D721Med (cell line): ENCODE measurements at regions not wholly inside any gene's neighbourhood (a gene's known extent, or its start where the extent isn't known, plus 50 kb on each side); places are given as distances from the start of the nearest gene placed in this dataset.
"Not testable (repeated sequence)": the region's sequence is repeated elsewhere in the genome, so short reads cannot be mapped to it uniquely, and the experiment has no call there.

Source experiments
- DNase-seq: peaks from one replicate; pipeline ENCODE4 v3.0.0; 2011; ENCODE audit warnings: low spot score; ENCODE audit not compliant: insufficient read length
- FAIRE-seq: peaks from 2 replicates; lab custom pipeline; 2011; peaks lifted over from hg19 to GRCh38; lab: Jason Lieb, UNC
- CTCF ChIP-seq: IDR thresholded peaks from 2 replicates; pipeline ENCODE4 v1.5.1; 2012; ENCODE audit warnings: mild to moderate bottlenecking, control low read depth; ENCODE audit not compliant: insufficient read depth; ENCODE audit errors: missing control alignments

DNA sequence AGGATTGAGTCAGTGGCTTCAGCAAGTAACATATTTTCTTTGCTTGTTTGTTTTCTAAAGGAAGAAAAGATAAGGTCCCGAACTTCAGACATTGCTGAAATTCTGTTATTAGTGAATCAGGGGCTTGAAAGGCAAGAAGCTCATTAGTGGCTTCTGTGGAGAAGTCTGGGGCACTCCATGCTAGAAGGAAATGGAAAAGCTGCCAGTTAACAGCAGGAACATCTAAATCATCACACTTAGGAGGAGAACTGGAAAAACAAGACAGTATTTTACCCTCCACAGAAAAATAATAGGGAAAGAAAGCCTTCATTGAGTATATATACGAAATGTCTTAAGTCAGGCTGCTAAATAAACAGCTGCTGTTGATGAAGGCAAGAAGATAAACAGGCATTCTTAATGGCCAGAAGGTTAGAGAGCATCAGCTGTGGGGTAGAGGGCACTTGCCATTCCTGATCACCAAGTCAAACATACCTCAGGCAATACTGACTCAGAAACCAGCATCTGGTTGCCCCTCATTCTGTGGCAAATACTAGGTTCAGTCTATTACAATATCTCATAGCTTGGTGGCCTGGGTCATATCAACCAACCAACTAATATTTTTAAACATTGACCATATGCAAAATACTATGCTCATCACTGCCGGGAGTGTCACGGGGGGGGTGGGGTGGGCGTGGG, 143.2 kb upstream of the TENT5A start:
- no peak for FAIRE-seq
- no peak for TF ChIP-seq CTCF
- DNase-seq, result no peak

- FAIRE-seq (no peak), DNase-seq (no peak)
- TF ChIP-seq CTCF, result no peak
Measured at GRCh38 chr6:81894788-81895271, 142.3 kb upstream of the TENT5A start.

DNA sequence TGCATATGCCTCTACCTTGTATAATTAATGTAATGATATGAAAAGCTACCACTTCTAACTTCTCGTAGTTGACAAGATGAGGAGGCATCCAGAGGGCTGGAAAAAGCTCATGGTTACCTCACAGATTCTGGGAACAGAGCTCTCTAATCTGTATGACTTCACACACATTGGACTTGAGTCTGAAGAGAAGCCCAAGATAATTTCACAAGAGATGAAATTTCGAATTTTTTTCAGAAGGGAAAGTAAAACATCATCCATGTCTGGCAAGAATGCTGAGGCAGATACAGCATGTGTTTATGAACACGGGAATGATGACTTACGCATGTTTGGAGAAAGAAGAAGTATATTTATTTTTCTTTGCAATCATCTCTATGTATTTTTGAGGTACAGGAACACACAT, 141.8 kb upstream of the TENT5A start:
- DNase-seq (no peak), FAIRE-seq (no peak)
- no peak for TF ChIP-seq CTCF

- no peak for FAIRE-seq
- DNase-seq, result no peak
- no peak for TF ChIP-seq CTCF
Measured at GRCh38 chr6:81892891-81893290, 140.4 kb upstream of the TENT5A start.

DNA sequence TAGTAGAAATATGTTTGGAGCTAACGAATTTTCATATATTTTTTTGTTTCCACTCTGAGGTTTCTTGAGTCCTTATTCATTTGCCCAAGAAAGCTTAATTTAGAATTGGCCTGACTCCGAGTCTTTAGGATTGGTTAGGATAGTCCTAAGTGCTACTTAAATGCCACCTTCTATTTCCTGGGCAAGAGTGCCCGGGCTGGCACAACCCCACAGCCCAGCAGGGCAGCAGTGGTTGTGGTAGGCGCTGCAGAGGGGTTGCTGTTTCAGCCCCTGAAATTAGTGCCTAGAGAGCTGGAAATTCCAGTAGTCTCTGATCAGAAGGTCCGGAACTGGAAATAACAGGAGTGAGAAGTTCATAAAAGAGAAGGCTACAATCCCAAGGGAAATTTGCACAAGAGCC, 139.4 kb upstream of the TENT5A start:
- no peak for TF ChIP-seq CTCF
- FAIRE-seq (no peak), DNase-seq (no peak)

- no peak for TF ChIP-seq CTCF
- DNase-seq, result no peak
- no peak for FAIRE-seq
Measured at GRCh38 chr6:81890846-81891245, 138.4 kb upstream of the TENT5A start.

DNA sequence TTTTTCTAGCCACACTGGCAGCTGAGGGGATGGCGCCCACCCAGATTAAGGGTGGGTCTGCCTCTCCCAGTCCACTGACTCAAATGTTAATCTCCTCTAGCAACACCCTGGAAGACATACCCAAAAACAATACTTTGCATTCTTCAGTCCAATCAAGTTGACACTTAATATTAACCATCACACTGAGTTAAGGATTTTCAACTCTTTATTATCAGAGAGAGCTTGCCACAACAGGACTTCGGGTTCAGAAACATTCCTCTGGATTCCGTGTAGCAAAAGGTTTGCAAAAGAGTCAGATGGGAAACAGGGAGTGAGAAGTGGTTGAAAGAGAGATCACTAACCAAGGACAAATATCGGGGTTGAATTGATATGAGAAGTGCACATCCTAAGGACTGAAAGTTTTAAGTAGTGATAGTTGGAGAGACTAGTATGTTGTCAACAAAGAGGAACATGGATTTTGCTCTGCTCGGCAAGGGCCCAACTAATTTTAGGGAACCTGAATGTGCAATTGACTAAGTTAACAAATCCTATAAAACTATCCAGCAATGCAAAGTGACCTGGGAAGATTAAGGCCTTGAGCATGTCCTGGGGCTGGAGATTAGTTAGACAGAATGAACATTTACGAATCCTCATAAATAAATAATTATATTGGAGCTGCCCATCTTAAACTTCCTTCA, 137.0 kb upstream of the TENT5A start:
- FAIRE-seq (no peak), DNase-seq (no peak)
- no peak for TF ChIP-seq CTCF

GRCh38 chr6:81886909-81887308, 134.4 kb upstream of the TENT5A start:
- not testable (repeated sequence) for DNase-seq, FAIRE-seq
